Stimulated activated CD4-positive, alpha-beta T cell treated with anti-CD3 and anti-CD28 coated beads, Interleukin-2, amount 100 ng/mL, for 48 hours (primary cell): ENCODE measurements at regions not wholly inside any gene's neighbourhood (a gene's known extent, or its start where the extent isn't known, plus 50 kb on each side); places are given as distances from the start of the nearest gene placed in this dataset.
"Not testable (repeated sequence)": the region's sequence is repeated elsewhere in the genome, so short reads cannot be mapped to it uniquely, and the experiment has no call there.

Experiments used
- DNase-seq, 2 donors: peaks; one replicate each; pipeline ENCODE4 v3.0.0-alpha.2; 2020

GRCh38 chr12:127014079-127014478 is 1252.9 kb upstream of the TMEM132C start:
- DNase-seq = no peak

- DNase-seq = no peak
Measured at GRCh38 chr12:127024791-127025190, 1242.2 kb upstream of the TMEM132C start.

- no peak for DNase-seq
Measured at GRCh38 chr12:127025545-127025944, 1241.4 kb upstream of the TMEM132C start.

- DNase-seq = no peak
Measured at GRCh38 chr12:127035011-127035879, 1231.7 kb upstream of the TMEM132C start.

- DNase-seq = no peak
Measured at GRCh38 chr12:127038152-127038551, 1228.8 kb upstream of the TMEM132C start.

GRCh38 chr12:127038761-127039160 is 1228.2 kb upstream of the TMEM132C start:
- no peak for DNase-seq

- DNase-seq = no peak
Measured at GRCh38 chr12:127041985-127042625, 1224.9 kb upstream of the TMEM132C start.

- DNase-seq = no peak
Measured at GRCh38 chr12:127043731-127044130, 1223.2 kb upstream of the TMEM132C start.

- no peak for DNase-seq
Measured at GRCh38 chr12:127044836-127045235, 1222.1 kb upstream of the TMEM132C start.

GRCh38 chr12:127046467-127046866 is 1220.5 kb upstream of the TMEM132C start:
- no peak for DNase-seq

GRCh38 chr12:127048057-127048456 is 1218.9 kb upstream of the TMEM132C start:
- no peak for DNase-seq

GRCh38 chr12:127048525-127048924 is 1218.4 kb upstream of the TMEM132C start:
- not testable (repeated sequence) for DNase-seq

GRCh38 chr12:127051139-127051538 is 1215.8 kb upstream of the TMEM132C start:
- DNase-seq = no peak

- no peak for DNase-seq
Measured at GRCh38 chr12:127052511-127053232, 1214.3 kb upstream of the TMEM132C start.

- no peak for DNase-seq
Measured at GRCh38 chr12:127054531-127054930, 1212.4 kb upstream of the TMEM132C start.

GRCh38 chr12:127060310-127060847 is 1206.6 kb upstream of the TMEM132C start:
- no peak for DNase-seq

GRCh38 chr12:127060933-127061332 is 1206.0 kb upstream of the TMEM132C start:
- no peak for DNase-seq

- DNase-seq = no peak
Measured at GRCh38 chr12:127063339-127064072, 1203.5 kb upstream of the TMEM132C start.

- DNase-seq = no peak
Measured at GRCh38 chr12:127064207-127064606, 1202.8 kb upstream of the TMEM132C start.

GRCh38 chr12:127065595-127065994 is 1201.4 kb upstream of the TMEM132C start:
- no peak for DNase-seq

- no peak for DNase-seq
Measured at GRCh38 chr12:127070515-127071157, 1196.3 kb upstream of the TMEM132C start.

- DNase-seq = no peak
Measured at GRCh38 chr12:127074161-127074560, 1192.8 kb upstream of the TMEM132C start.
